ENCODE measurements at regions not wholly inside any gene's neighbourhood (a gene's known extent, or its start where the extent isn't known, plus 50 kb on each side); places are given as distances from the start of the nearest gene placed in this dataset.

DNA sequence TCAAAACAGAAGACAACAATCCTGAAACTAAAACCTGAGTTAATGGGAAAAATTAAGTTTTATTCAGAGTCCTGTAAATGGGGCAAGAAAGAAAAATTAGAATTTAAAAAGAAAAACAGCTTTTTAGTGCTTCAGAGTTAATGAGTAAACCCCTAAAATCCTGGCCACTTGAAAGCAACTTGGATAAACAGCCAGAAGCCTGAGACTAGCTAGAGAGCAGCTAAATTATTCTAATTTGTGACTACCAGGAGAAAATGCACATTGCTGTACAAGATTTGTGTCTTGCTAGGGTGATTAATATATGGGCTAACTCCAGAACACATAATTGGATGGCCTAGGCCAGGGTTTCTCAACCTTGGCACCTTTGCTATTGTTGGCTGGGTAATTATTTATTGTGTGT lies 62.4 kb upstream of the ARG1 start:
- no peak for DNase-seq (ENCODE audit: low spot score in 2 of 2)
- no peaks in the 10 kb centered on the region for H3K27me3 ChIP-seq
- intact Hi-C loops (cut with DNase I), result no loop called here
- H3K36me3 ChIP-seq, result no peaks in the 10 kb centered on the region
- TF ChIP-seq, protein P1, sequence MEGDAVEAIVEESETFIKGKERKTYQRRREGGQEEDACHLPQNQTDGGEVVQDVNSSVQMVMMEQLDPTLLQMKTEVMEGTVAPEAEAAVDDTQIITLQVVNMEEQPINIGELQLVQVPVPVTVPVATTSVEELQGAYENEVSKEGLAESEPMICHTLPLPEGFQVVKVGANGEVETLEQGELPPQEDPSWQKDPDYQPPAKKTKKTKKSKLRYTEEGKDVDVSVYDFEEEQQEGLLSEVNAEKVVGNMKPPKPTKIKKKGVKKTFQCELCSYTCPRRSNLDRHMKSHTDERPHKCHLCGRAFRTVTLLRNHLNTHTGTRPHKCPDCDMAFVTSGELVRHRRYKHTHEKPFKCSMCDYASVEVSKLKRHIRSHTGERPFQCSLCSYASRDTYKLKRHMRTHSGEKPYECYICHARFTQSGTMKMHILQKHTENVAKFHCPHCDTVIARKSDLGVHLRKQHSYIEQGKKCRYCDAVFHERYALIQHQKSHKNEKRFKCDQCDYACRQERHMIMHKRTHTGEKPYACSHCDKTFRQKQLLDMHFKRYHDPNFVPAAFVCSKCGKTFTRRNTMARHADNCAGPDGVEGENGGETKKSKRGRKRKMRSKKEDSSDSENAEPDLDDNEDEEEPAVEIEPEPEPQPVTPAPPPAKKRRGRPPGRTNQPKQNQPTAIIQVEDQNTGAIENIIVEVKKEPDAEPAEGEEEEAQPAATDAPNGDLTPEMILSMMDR (IDR thresholded peaks at IDR 0.05), result no peak
- H3K4me1 ChIP-seq, result no peaks in the 10 kb centered on the region
- H3K9me3 ChIP-seq, result peaks cover 0 to 3% of the 10 kb centered on the region in 2 donors
- H3K27ac ChIP-seq, result no peak overlapping the region
- H3K4me3 ChIP-seq, result no peak overlapping the region

DNA sequence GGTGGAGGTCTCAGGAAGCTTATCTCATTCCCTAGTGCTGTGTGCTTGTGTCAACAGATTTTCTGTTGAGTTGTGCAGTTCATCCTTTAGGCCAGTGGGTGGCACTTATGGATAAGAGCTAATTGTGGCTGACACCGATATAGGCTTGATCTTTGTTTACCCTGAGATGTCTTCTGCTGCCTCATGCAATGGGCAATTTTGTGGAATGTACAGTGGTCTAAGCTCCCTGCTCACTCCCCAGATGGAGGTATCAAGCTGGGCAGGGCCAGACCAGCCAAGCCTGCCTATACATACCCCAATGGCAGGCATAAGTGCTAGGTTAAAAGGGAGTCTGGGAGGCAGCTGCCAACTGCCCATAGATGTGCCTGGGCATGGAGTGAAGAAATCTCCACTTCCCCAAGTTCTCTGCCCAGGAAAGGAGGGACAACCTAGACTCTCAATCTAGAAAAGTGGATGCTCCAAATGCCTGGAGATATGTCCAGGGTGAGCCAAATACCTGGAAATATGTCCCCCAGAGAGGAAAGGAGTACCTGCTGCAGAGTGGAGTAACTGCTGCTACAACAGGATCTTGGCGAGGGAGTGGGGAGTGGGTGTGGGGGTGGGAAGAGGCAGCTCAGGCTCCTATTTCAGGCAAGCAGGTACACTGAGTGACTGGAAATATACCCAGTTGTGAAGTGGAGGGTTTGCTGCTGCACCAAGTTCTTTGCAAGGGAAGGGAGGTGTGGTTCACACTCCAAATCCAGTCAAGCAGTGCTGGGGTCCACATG lies 53.2 kb upstream of the ARG1 start:
- no peak overlapping the region for H3K4me3 ChIP-seq
- TF ChIP-seq, protein P1 (IDR thresholded peaks at IDR 0.05), result peak in 1 of 3 experiments; percentile 12
- no peak overlapping the region for H3K27ac ChIP-seq
- H3K36me3 ChIP-seq, result no peaks in the 10 kb centered on the region
- intact Hi-C loops (cut with DNase I), result no loop called here
- no peak for DNase-seq (ENCODE audit: low spot score in 2 of 2)
- no peaks in the 10 kb centered on the region for H3K27me3 ChIP-seq
- H3K4me1 ChIP-seq, result no peaks in the 10 kb centered on the region
- H3K9me3 ChIP-seq, result peaks cover 0 to 8% of the 10 kb centered on the region in 2 donors
